Cardiac muscle cell (in vitro differentiated cells and primary cell): ENCODE measurements at regions not wholly inside any gene's neighbourhood (a gene's known extent, or its start where the extent isn't known, plus 50 kb on each side); places are given as distances from the start of the nearest gene placed in this dataset.
A peak's percentile ranks its signal among the peaks of the same experiment; 100 is the strongest.

Experiments used
- DNase-seq, 2 donors: peaks; one replicate each; pipeline versions ENCODE4 v3.0.0 to v3.0.0-alpha.2; 2010 to 2017; ENCODE audit warnings: low read depth in 1 of 2, low spot score in 1 of 2
- H3K27ac ChIP-seq: fragments of 200-600 bp; sonication (generic); 2 replicates; pipeline ENCODE4 v1.5.1; 2016
- H3K27me3 ChIP-seq: fragments of 200-600 bp; sonication (generic); 2 replicates; pipeline ENCODE4 v1.6.0; 2016; ENCODE audit warnings: control low read depth
- H3K36me3 ChIP-seq: fragments of 200-600 bp; sonication (generic); 2 replicates; pipeline ENCODE4 v1.5.1; 2016; ENCODE audit warnings: control low read depth
- H3K4me1 ChIP-seq: fragments of 200-600 bp; sonication (generic); 2 replicates; pipeline ENCODE4 v1.8.1; 2017; ENCODE audit warnings: low read depth, mild to moderate bottlenecking, mixed run types
- H3K4me3 ChIP-seq: fragments of 200-600 bp; sonication (generic); 2 replicates; pipeline ENCODE4 v1.5.1; 2016; ENCODE audit warnings: mild to moderate bottlenecking
- H3K9me3 ChIP-seq: fragments of 200-600 bp; sonication (generic); 2 replicates; pipeline ENCODE4 v1.5.1; 2017; ENCODE audit warnings: low read depth, mild to moderate bottlenecking, control low read depth
- TF ChIP-seq, protein P1 (sequence below): IDR thresholded peaks from 2 replicates; pipeline ENCODE4 v1.5.1; 2012; ENCODE audit warnings: low read depth, mild to moderate bottlenecking, low read length

DNA sequence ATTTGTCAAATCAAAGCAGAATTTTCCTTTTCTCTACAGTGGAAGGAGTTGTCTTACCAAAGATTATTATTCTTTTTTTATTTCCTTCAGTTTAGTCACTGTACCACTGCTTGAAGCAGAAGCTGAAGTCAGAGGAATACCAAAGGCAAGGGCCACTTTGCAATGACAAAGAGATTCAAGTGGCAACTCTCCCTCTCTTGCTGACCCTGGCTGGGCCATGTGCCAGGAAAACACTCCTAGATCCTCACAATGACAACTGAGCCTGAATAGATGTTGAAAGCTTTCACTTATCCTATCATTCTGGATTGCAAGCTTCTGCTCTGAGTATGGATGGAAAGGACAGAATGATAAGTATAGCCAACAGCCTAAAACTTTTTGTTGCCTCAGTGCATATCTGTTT, 618.3 kb downstream of the NR2F1-AS1 start:
- no peak overlapping the region for H3K27ac ChIP-seq
- TF ChIP-seq, protein P1, sequence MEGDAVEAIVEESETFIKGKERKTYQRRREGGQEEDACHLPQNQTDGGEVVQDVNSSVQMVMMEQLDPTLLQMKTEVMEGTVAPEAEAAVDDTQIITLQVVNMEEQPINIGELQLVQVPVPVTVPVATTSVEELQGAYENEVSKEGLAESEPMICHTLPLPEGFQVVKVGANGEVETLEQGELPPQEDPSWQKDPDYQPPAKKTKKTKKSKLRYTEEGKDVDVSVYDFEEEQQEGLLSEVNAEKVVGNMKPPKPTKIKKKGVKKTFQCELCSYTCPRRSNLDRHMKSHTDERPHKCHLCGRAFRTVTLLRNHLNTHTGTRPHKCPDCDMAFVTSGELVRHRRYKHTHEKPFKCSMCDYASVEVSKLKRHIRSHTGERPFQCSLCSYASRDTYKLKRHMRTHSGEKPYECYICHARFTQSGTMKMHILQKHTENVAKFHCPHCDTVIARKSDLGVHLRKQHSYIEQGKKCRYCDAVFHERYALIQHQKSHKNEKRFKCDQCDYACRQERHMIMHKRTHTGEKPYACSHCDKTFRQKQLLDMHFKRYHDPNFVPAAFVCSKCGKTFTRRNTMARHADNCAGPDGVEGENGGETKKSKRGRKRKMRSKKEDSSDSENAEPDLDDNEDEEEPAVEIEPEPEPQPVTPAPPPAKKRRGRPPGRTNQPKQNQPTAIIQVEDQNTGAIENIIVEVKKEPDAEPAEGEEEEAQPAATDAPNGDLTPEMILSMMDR = no peak
- H3K36me3 ChIP-seq = no peaks in the 10 kb centered on the region
- no peak overlapping the region for H3K4me3 ChIP-seq
- peaks cover 86% of the 10 kb centered on the region for H3K27me3 ChIP-seq
- no peaks in the 10 kb centered on the region for H3K9me3 ChIP-seq
- peak in 1 of 2 donors; percentile 93 for DNase-seq
- H3K4me1 ChIP-seq = no peaks in the 10 kb centered on the region

DNA sequence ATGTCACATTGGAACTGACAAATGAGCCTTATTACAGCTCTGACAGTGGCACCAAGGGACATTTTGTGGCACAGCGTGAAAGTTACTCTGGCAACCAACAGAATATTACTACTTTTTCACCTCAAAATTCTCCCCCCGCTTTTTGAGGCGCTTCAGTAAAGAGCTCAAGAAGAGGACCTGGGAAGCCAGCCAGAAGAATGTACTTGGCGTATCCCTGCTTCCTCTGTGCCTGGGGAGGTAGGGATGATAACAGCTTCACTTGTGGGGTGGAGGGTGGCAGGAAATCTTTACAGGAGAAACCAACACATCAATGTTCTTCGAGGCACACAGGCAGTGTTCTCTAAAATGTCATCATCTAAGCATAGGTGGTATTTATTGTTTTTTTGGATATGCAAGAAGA, 624.1 kb downstream of the NR2F1-AS1 start:
- Histone ChIP-seq H3K4me1 (no peaks in the 10 kb centered on the region), H3K27ac (no peak overlapping the region), H3K9me3 (no peaks in the 10 kb centered on the region), H3K4me3 (no peak overlapping the region), H3K36me3 (no peaks in the 10 kb centered on the region), H3K27me3 (peaks cover 88% of the 10 kb centered on the region)
- DNase-seq = peak in 1 of 2 donors; percentile 83
- TF ChIP-seq, protein P1 = no peak

DNA sequence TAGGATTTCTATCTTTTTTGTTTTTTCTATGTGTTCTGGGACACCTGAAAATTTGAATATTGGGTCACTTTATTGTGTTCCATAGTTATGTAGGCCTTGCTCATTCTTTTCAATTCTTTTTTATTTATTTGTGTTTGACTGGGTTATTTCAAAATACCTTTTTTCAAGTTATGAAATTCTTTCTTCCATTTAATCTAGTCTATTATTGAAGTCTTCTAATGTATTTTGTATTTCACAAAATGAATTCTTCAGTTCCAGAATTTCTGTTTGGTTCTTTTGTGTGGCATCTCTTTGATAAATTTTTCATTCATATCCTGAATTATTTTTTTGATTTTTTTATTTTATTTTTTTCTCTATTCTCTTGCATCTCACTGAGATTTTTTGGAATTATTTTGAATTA, 628.8 kb downstream of the NR2F1-AS1 start:
- no peak for DNase-seq
- H3K4me1 ChIP-seq = no peaks in the 10 kb centered on the region
- H3K4me3 ChIP-seq = no peak overlapping the region
- TF ChIP-seq, protein P1 = no peak
- H3K27ac ChIP-seq = no peak overlapping the region
- H3K9me3 ChIP-seq = peaks cover 5% of the 10 kb centered on the region
- no peaks in the 10 kb centered on the region for H3K36me3 ChIP-seq
- H3K27me3 ChIP-seq = peaks cover 48% of the 10 kb centered on the region

DNA sequence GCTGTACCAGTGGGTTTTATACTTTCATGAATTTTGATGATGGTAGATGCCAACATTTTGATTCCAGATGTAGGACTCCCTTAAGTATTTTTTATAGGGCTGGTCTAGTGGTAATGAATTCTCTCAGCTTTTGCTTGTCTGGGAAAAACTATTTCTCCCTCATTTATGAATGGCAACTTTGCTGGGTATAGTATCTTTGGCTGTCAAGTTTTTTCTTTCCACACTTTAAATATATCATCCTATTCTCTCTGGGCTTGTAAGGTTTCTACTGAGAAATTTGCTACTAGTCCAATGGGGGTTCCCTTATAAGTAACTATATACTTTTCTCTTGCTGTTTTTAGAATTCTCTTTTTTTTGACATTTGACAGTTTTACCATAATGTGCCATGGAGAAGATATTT, 629.3 kb downstream of the NR2F1-AS1 start:
- H3K9me3 ChIP-seq = peaks cover 5% of the 10 kb centered on the region

DNA sequence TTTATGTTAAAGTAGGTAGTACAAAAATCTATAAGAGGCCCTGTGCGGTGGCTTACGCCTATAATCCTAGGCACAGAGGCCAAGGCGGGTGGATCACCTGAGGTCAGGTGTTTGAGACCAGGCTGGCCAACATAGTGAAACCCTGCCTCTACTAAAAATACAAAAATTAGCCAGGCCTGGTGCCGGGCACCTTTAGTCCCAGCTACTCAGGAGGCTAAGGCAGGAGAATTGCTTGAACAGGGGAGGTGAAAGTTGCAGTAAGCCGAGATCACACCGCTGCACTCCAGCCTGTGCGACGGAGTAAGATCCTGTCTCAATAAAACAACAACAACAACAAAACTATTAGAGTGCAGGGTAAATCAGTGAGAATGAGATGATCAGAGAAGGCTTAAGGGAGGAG, 634.5 kb downstream of the NR2F1-AS1 start:
- Histone ChIP-seq H3K4me1 (no peaks in the 10 kb centered on the region), H3K9me3 (peaks cover 5% of the 10 kb centered on the region), H3K27me3 (peaks cover 54% of the 10 kb centered on the region), H3K27ac (no peak overlapping the region), H3K4me3 (no peak overlapping the region), H3K36me3 (no peaks in the 10 kb centered on the region)
- TF ChIP-seq, protein P1 = no peak
- no peak for DNase-seq

More for the DNA sequence above, 629.3 kb downstream of the NR2F1-AS1 start:
- TF ChIP-seq, protein P1 = no peak
- no peak overlapping the region for H3K27ac ChIP-seq
- peaks cover 44% of the 10 kb centered on the region for H3K27me3 ChIP-seq
- no peaks in the 10 kb centered on the region for H3K36me3 ChIP-seq
- no peak for DNase-seq
- H3K4me3 ChIP-seq = no peak overlapping the region
- H3K4me1 ChIP-seq = no peaks in the 10 kb centered on the region
